PC-3 (cell line): ENCODE measurements at regions not wholly inside any gene's neighbourhood (a gene's known extent, or its start where the extent isn't known, plus 50 kb on each side); places are given as distances from the start of the nearest gene placed in this dataset.

Experiments used
- ATAC-seq: fragments of 200-7000 bp; cut with Tn5 transposase; 2 replicates; pipeline ENCODE4 v1.9.1; 2020; ENCODE audit warnings: mild to moderate bottlenecking, moderate library complexity
- BruUV-seq: library from RNA; stranded (reverse); fragments of 400-500 nt; replicated peaks from 2 replicates; lab custom pipeline; 2021; lab: Mats Ljungman, UMichigan
- CTCF ChIA-PET: fragments of 300-600 bp; sonication (Branson Sonifier 250); formaldehyde crosslinking; loops from one replicate; lab custom pipeline; 2022; ENCODE audit warnings: antibody characterized with exemption; lab: Charles Lee
- POLR2A ChIA-PET: fragments of 300-600 bp; sonication (Branson Sonifier 250); formaldehyde crosslinking; loops from one replicate; lab custom pipeline; 2022; ENCODE audit warnings: antibody characterized with exemption; ENCODE audit not compliant: unreplicated experiment; lab: Charles Lee
- DNase-seq: peaks from one replicate; pipeline ENCODE4 v3.0.0-alpha.2; 2015
- H2AFZ ChIP-seq: fragments of 300-600 bp; sonication (generic); 2 replicates; pipeline ENCODE4 v1.6.0; 2016; ENCODE audit warnings: antibody characterized with exemption, low read length
- H3F3A ChIP-seq: fragments of 300-600 bp; sonication (generic); one replicate; pipeline ENCODE4 v1.6.0; 2017; ENCODE audit warnings: antibody characterized with exemption, low read length, control low read depth, mild to moderate bottlenecking; ENCODE audit not compliant: unreplicated experiment
- H3K27ac ChIP-seq: fragments of 300-600 bp; sonication (generic); 2 replicates; pipeline ENCODE4 v1.5.1; 2016; ENCODE audit warnings: mild to moderate bottlenecking, low read length
- H3K27me3 ChIP-seq: fragments of 300-600 bp; sonication (generic); 2 replicates; pipeline ENCODE4 v1.6.1; 2016; ENCODE audit warnings: low read length, mixed read lengths
- H3K36me3 ChIP-seq: fragments of 300-600 bp; sonication (generic); 2 replicates; pipeline ENCODE4 v1.6.1; 2016; ENCODE audit warnings: low read depth, mixed run types, low read length, mixed read lengths
- H3K4me1 ChIP-seq: fragments of 300-600 bp; sonication (generic); 2 replicates; pipeline ENCODE4 v1.5.1; 2016; ENCODE audit warnings: low read length; ENCODE audit not compliant: insufficient read depth
- H3K4me2 ChIP-seq: fragments of 300-600 bp; sonication (generic); 2 replicates; pipeline ENCODE4 v1.6.0; 2016; ENCODE audit warnings: low read length
- H3K4me3 ChIP-seq: fragments of 300-600 bp; sonication (generic); 2 replicates; pipeline ENCODE4 v1.5.1; 2016; ENCODE audit warnings: mild to moderate bottlenecking, low read length, mixed read lengths
- H3K79me2 ChIP-seq: fragments of 300-600 bp; sonication (generic); 2 replicates; pipeline ENCODE4 v1.6.1; 2017; ENCODE audit warnings: low read length, mixed read lengths
- H3K9ac ChIP-seq: fragments of 300-600 bp; sonication (generic); 2 replicates; pipeline ENCODE4 v1.6.0; 2016; ENCODE audit warnings: mild to moderate bottlenecking, low read length
- H3K9me2 ChIP-seq: fragments of 300-600 bp; sonication (generic); replicated peaks from 2 replicates; pipeline ENCODE4 v1.6.1; 2016; ENCODE audit warnings: mixed run types, low read length, mixed read lengths
- H3K9me3 ChIP-seq: fragments of 300-600 bp; sonication (generic); 2 replicates; pipeline ENCODE4 v1.6.1; 2016; ENCODE audit warnings: low read length, mixed read lengths
- H4K20me1 ChIP-seq: fragments of 300-600 bp; sonication (generic); 2 replicates; pipeline ENCODE4 v1.6.1; 2016; ENCODE audit warnings: low read length, mixed read lengths
- EZH2 ChIP-seq: fragments of 300-600 bp; sonication (generic); IDR thresholded peaks from one replicate; pipeline ENCODE4 v1.6.1; 2017; ENCODE audit warnings: antibody characterized with exemption, mild to moderate bottlenecking, low read length; ENCODE audit not compliant: unreplicated experiment
- EZH2phosphoT487 ChIP-seq: fragments of 300-600 bp; sonication (generic); IDR thresholded peaks from 2 replicates; pipeline ENCODE4 v1.6.1; 2018; ENCODE audit warnings: mild to moderate bottlenecking, antibody characterized with exemption, low read length, borderline replicate concordance
- intact Hi-C: fragments of 100-400 bp; cut with micrococcal nuclease; formaldehyde crosslinking; loops from 2 replicates; pipeline ENCODE4 v1.9.0; 2023
- TF ChIP-seq, protein P1 (sequence below): fragments of 300-600 bp; sonication (generic); conservative IDR thresholded peaks from 2 replicates; pipeline ENCODE4 v1.5.1; 2017; ENCODE audit warnings: antibody characterized with exemption, low read depth, mild to moderate bottlenecking, low read length

DNA sequence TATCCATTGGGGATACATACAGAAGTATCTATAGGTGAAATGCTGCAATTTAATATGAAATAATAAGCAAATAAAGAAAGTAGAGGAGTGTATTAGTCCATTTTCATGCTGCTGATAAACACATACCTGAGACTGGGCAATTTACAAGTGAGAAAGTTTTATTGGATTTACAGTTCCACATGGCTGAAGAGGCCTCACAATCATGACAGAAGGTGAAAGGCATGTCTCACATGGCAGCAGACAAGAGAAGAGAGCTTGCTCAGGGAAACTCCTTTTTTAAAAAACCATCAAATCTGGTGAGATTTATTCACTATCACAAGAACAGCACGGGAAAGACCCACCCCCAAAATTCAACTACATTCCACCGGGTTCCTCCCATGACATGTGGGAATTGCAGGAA, 82.8 kb upstream of the TRIM24 start:
- intact Hi-C loops: no loop called here
- Histone ChIP-seq H3K27me3 (no peaks in the 10 kb centered on the region), H3K36me3 (no peaks in the 10 kb centered on the region), H4K20me1 (no peaks in the 10 kb centered on the region), H3F3A (no peaks in the 10 kb centered on the region), H2AFZ (no peak overlapping the region), H3K27ac (no peak overlapping the region), H3K9me2 (no peaks in the 10 kb centered on the region), H3K79me2 (no peaks in the 10 kb centered on the region), H3K9me3 (no peaks in the 10 kb centered on the region), H3K4me3 (no peak overlapping the region), H3K4me1 (no peaks in the 10 kb centered on the region), H3K4me2 (no peak overlapping the region), H3K9ac (no peak overlapping the region)
- ATAC-seq: no peak
- BruUV-seq: no TSS peak
- TF ChIP-seq EZH2phosphoT487 (no peak), EZH2 (no peak)
- TF ChIP-seq, protein P1, sequence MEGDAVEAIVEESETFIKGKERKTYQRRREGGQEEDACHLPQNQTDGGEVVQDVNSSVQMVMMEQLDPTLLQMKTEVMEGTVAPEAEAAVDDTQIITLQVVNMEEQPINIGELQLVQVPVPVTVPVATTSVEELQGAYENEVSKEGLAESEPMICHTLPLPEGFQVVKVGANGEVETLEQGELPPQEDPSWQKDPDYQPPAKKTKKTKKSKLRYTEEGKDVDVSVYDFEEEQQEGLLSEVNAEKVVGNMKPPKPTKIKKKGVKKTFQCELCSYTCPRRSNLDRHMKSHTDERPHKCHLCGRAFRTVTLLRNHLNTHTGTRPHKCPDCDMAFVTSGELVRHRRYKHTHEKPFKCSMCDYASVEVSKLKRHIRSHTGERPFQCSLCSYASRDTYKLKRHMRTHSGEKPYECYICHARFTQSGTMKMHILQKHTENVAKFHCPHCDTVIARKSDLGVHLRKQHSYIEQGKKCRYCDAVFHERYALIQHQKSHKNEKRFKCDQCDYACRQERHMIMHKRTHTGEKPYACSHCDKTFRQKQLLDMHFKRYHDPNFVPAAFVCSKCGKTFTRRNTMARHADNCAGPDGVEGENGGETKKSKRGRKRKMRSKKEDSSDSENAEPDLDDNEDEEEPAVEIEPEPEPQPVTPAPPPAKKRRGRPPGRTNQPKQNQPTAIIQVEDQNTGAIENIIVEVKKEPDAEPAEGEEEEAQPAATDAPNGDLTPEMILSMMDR: no peak
- ChIA-PET CTCF (no interaction called here), POLR2A (no interaction called here)
- no peak for DNase-seq

- ChIA-PET POLR2A (no interaction called here), CTCF (no interaction called here)
- Histone ChIP-seq H3K27ac (no peak overlapping the region), H3K4me1 (no peaks in the 10 kb centered on the region), H3K36me3 (no peaks in the 10 kb centered on the region), H3K79me2 (no peaks in the 10 kb centered on the region), H2AFZ (no peak overlapping the region), H3K27me3 (no peaks in the 10 kb centered on the region), H3K9me2 (no peaks in the 10 kb centered on the region), H3K4me2 (no peak overlapping the region), H3K4me3 (no peak overlapping the region), H4K20me1 (no peaks in the 10 kb centered on the region), H3F3A (no peaks in the 10 kb centered on the region), H3K9me3 (no peaks in the 10 kb centered on the region), H3K9ac (no peak overlapping the region)
- DNase-seq (no peak), ATAC-seq (no peak)
- intact Hi-C loops: no loop called here
- no TSS peak for BruUV-seq
- TF ChIP-seq, protein P1: no peak
- TF ChIP-seq EZH2: no peak
Observed at GRCh38 chr7:138378741-138379559, 81.1 kb upstream of the TRIM24 start.

DNA sequence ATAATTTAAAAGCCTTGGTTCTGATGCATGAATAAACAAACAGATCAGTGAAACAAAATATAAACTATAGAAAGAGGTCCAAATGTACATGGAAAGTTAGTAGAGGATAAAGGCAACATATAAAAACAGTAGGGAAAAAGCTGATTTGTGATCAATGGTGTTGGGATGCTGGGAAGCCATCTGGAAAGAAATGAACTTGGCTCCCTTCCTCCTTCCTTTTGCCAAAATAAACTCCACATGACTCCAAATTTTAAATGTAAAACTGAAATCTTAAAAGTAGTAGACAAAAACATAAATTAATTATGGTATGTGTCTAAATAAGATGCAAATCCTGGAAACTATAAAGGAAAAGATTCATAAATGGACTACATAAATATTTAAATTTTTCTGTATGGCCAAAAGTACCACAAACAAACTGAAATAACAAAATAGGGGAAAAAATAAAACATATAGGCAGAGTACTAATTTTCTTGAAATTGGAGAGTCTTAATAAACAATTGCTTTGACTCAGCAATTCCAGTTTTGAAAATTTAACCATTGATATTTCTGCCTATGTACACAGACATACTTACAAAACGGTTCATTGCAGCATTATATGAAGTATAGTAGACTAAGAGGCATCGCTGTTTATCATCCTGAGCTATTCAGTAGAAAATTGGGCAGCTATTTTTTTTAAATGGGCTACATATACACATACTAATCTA, 77.0 kb upstream of the TRIM24 start:
- no peak for DNase-seq
- TF ChIP-seq EZH2phosphoT487 (no peak), EZH2 (no peak)
- TF ChIP-seq, protein P1: no peak

More for the DNA sequence above, 77.0 kb upstream of the TRIM24 start:
- Histone ChIP-seq H3K4me1 (no peaks in the 10 kb centered on the region), H3K27me3 (no peaks in the 10 kb centered on the region), H4K20me1 (no peaks in the 10 kb centered on the region), H3K4me2 (no peak overlapping the region), H3F3A (no peaks in the 10 kb centered on the region), H3K36me3 (no peaks in the 10 kb centered on the region), H3K9me2 (no peaks in the 10 kb centered on the region), H3K9ac (no peak overlapping the region), H3K79me2 (no peaks in the 10 kb centered on the region), H3K4me3 (no peak overlapping the region), H2AFZ (no peak overlapping the region), H3K27ac (no peak overlapping the region), H3K9me3 (no peaks in the 10 kb centered on the region)
- intact Hi-C loops: no loop called here
- no peak for ATAC-seq
- no TSS peak for BruUV-seq
- ChIA-PET POLR2A (interaction anchor here (0.7 kb wide), 1 partner anchor 30 kb away, joined by 3 read pairs; no protein-coding TSS in a partner anchor), CTCF (no interaction called here)
